HepG2 (cell line): ENCODE measurements at regions not wholly inside any gene's neighbourhood (a gene's known extent, or its start where the extent isn't known, plus 50 kb on each side); places are given as distances from the start of the nearest gene placed in this dataset.
A peak's percentile ranks its signal among the peaks of the same experiment; 100 is the strongest.

Source experiments
- IRF9 ChIP-seq: sonication (generic); formaldehyde crosslinking; IDR thresholded peaks from 2 replicates; pipeline ENCODE4 v1.8.0; 2022; ENCODE audit warnings: missing genetic modification reagents, mild to moderate bottlenecking, borderline replicate concordance
- MAFF ChIP-seq: IDR thresholded peaks from 2 replicates; pipeline ENCODE4 v1.6.1; 2011; ENCODE audit warnings: low read depth, low read length, improper control_type of control experiment
- SP5 ChIP-seq: IDR thresholded peaks from 2 replicates; pipeline ENCODE4 v1.6.1; 2016; ENCODE audit warnings: low read depth, borderline replicate concordance
- ZNF639 ChIP-seq: conservative IDR thresholded peaks from 2 replicates; pipeline ENCODE4 v1.6.1; 2018; ENCODE audit warnings: missing genetic modification reagents
- ZNF646 ChIP-seq: sonication (generic); formaldehyde crosslinking; IDR thresholded peaks from 2 replicates; pipeline ENCODE4 v1.9.0; 2021; ENCODE audit warnings: mild to moderate bottlenecking, missing genetic modification reagents
- ZSCAN9 ChIP-seq: IDR thresholded peaks from 2 replicates; pipeline ENCODE4 v1.6.1; 2016; ENCODE audit warnings: borderline replicate concordance

GRCh38 chr6:167238694-167239467 lies 52.2 kb upstream of the UNC93A start (continued):
- TF ChIP-seq ZNF639 (CRISPR knock-in tag) (no peak), IRF9 (CRISPR knock-in tag) (peak; percentile 63; the same call in 1 of the 2 replicates), MAFF (no peak; the same call in 1 of the 2 replicates), ZNF646 (peak; percentile 44; the same call in 1 of the 2 replicates), ZSCAN9 (CRISPR knock-in tag) (peak; percentile 7; the same call in 1 of the 2 replicates), SP5 (CRISPR knock-in tag) (peak; percentile 80)
